ENCODE measurements at regions not wholly inside any gene's neighbourhood (a gene's known extent, or its start where the extent isn't known, plus 50 kb on each side); places are given as distances from the start of the nearest gene placed in this dataset.
"Not testable (repeated sequence)": the region's sequence is repeated elsewhere in the genome, so short reads cannot be mapped to it uniquely, and the experiment has no call there.

GRCh38 chr6:49299279-49299678, 163.8 kb downstream of the MMUT start:
- no peak for TF ChIP-seq CTCF (IDR thresholded peaks at IDR 0.05; ENCODE audit: insufficient read depth, low read depth, low read length)
- POLR2A ChIA-PET = no interaction called here
- CTCF ChIA-PET = no interaction called here
- H3K4me3 ChIP-seq (ENCODE audit: low read depth, low read length) = no peak overlapping the region
- H3K36me3 ChIP-seq (ENCODE audit: control insufficient read depth, insufficient read depth, low read length) = no peaks in the 10 kb centered on the region
- no peak for DNase-seq (ENCODE audit: low read depth)
- H3K27me3 ChIP-seq (ENCODE audit: control insufficient read depth, insufficient read depth, low read length) = no peaks in the 10 kb centered on the region

DNA sequence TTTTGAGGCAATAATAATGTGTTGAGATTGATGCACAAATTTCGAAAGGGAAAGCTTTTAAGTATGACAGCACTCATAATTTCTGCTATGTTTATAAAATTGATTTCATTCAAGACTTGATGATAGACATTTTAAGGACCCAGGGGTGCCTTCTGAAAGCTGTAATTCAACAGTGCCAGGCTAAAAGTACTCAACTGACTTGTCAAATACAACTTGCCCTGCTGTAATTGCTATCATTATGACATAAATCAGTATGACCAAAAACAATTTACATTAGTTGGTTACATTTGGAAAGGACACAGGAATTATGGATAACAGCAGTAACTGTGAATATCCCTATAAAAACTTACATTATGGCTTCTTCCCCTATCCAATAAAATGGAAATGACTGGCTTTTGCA, 178.9 kb downstream of the MMUT start:
- Histone ChIP-seq H3K36me3 (ENCODE audit: control insufficient read depth, insufficient read depth, low read length) (no peaks in the 10 kb centered on the region), H3K27me3 (ENCODE audit: control insufficient read depth, insufficient read depth, low read length) (no peaks in the 10 kb centered on the region), H3K4me3 (ENCODE audit: low read depth, low read length) (no peak overlapping the region)
- no peak for DNase-seq (ENCODE audit: low read depth)
- ChIA-PET POLR2A (no interaction called here), CTCF (no interaction called here)
- no peak for TF ChIP-seq CTCF (IDR thresholded peaks at IDR 0.05; ENCODE audit: insufficient read depth, low read depth, low read length)

DNA sequence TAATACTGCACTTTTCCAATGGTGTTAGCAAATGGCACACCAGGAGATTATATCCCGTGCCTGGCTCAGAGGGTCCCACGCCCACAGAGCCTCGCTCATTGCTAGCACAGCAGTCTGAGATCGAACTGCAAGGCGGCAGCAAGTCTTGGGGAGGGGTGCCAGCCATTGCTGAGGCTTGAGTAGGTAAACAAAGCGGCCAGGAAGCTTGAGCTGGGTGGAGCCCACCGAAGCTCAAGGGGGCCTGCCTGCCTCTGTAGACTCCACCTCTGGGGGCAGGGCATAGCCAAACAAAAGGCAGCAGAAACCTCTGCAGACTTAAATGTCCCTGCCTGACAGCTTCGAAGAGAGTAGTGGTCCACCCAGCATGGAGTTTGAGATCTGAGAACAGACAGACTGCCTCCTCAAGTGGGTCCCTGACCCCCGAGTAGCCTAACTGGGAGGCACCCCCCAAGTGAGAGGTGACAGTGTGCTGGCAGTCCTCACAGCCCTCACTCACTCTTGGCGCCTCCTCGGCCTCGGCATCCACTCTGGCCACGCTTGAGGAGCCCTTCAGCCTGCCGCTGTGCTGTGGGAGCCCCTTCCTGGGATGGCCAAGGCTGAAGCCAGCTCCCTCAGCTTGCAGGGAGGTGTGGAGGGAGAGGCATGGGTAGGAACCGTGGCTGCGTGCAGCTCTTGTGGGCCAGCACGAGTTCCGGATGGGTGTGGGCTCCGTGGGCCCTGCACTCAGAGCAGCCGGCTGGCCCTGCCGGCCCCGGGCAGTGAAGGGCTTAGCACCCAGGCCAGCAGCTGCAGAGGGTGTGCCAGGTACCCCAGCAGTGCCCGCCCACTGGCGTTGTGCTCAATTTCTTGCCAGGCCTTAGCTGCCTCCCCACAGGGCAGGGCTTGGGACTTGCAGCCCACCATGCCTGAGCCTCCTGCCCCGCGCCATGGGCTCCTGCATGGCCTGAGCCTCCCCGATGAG, 188.0 kb downstream of the MMUT start:
- H3K36me3 ChIP-seq (ENCODE audit: control insufficient read depth, insufficient read depth, low read length); H3K27me3 ChIP-seq (ENCODE audit: control insufficient read depth, insufficient read depth, low read length); POLR2A ChIA-PET; CTCF ChIA-PET; DNase-seq (ENCODE audit: low read depth); H3K4me3 ChIP-seq (ENCODE audit: low read depth, low read length): not testable (repeated sequence)

GRCh38 chr6:49269190-49269589, 193.9 kb downstream of the MMUT start:
- DNase-seq (ENCODE audit: low read depth) = no peak
- Histone ChIP-seq H3K36me3 (ENCODE audit: control insufficient read depth, insufficient read depth, low read length) (no peaks in the 10 kb centered on the region), H3K27me3 (ENCODE audit: control insufficient read depth, insufficient read depth, low read length) (no peaks in the 10 kb centered on the region), H3K4me3 (ENCODE audit: low read depth, low read length) (no peak overlapping the region)
- no peak for TF ChIP-seq CTCF (IDR thresholded peaks at IDR 0.05; ENCODE audit: insufficient read depth, low read depth, low read length)
- ChIA-PET CTCF (no interaction called here), POLR2A (no interaction called here)

- CTCF ChIA-PET = interaction anchor here (0.6 kb wide), 1 partner anchor 22 kb away, joined by 3 read pairs; no protein-coding TSS in a partner anchor
- H3K4me3 ChIP-seq (ENCODE audit: low read depth, low read length) = no peak overlapping the region
- no peak for DNase-seq (ENCODE audit: low read depth)
These were observed 198.1 kb downstream of the MMUT start for GRCh38 chr6:49264909-49265308.

More at GRCh38 chr6:49264909-49265308, 198.1 kb downstream of the MMUT start:
- Histone ChIP-seq H3K36me3 (ENCODE audit: control insufficient read depth, insufficient read depth, low read length) (no peaks in the 10 kb centered on the region), H3K27me3 (ENCODE audit: control insufficient read depth, insufficient read depth, low read length) (no peaks in the 10 kb centered on the region)
- POLR2A ChIA-PET = no interaction called here
- TF ChIP-seq CTCF (IDR thresholded peaks at IDR 0.05; ENCODE audit: insufficient read depth, low read depth, low read length) = no peak

Measured in BJ (cell line).